Tibial nerve (tissue), 4 donors: ENCODE measurements at regions not wholly inside any gene's neighbourhood (a gene's known extent, or its start where the extent isn't known, plus 50 kb on each side); places are given as distances from the start of the nearest gene placed in this dataset.

Experiments used
- CTCF ChIP-seq, 5 experiments: fragments of 200-600 bp in 3 of 5; fragments of 450-650 bp in 2 of 5; sonication (generic) in 3 of 5; IDR thresholded peaks; one replicate each; pipeline ENCODE4 v1.5.1; 2016 to 2019; ENCODE audit warnings: antibody characterized with exemption in 5 of 5, mild to moderate bottlenecking in 3 of 5, moderate library complexity in 2 of 5
- EP300 ChIP-seq, 2 donors: sonication (generic); formaldehyde crosslinking; IDR thresholded peaks; one replicate each; pipeline ENCODE4 v1.6.1; 2017; ENCODE audit warnings: antibody characterized with exemption in 2 of 2, mild to moderate bottlenecking in 1 of 2

DNA sequence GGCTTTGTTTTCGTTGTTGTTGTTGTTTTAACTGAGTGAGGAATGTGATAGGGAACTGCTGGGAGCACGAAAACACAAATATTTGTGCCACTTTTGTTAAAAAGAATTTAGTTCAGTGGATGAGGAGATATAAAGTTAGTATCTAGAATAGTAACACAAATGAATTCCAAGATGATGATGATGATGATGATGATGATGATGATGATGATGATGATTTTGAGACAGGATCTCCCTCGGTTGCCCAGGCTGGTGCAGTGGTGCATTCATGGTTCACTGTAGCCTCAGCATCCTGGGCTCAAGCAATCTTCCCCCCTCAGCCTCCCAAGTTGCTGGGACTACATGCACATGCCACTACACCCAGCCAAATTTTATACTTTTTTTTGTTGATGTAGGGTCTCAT is 223.7 kb downstream of the DSEL start:
- TF ChIP-seq CTCF (IDR thresholded peaks at IDR 0.05) (no peak), EP300 (IDR thresholded peaks at IDR 0.05) (no peak)
